Calu3 (cell line): ENCODE measurements at regions not wholly inside any gene's neighbourhood (a gene's known extent, or its start where the extent isn't known, plus 50 kb on each side); places are given as distances from the start of the nearest gene placed in this dataset.

Experiments used
- BruUV-seq: library from RNA; stranded (reverse); fragments of 400-500 nt; replicated peaks from 2 replicates; lab custom pipeline; 2021; lab: Mats Ljungman, UMichigan
- CTCF ChIA-PET: fragments of 300-600 bp; sonication (Branson Sonifier 250); formaldehyde crosslinking; loops from one replicate; lab custom pipeline; 2022; ENCODE audit warnings: antibody characterized with exemption; lab: Charles Lee
- DNase-seq: peaks from one replicate; pipeline ENCODE4 v3.0.0; 2022
- H3K27ac Mint-ChIP-seq: one replicate; pipeline ENCODE4 v1.8.0; 2022; ENCODE audit warnings: mixed read lengths; ENCODE audit not compliant: unreplicated experiment
- H3K27me3 Mint-ChIP-seq: one replicate; pipeline ENCODE4 v1.8.0; 2022; ENCODE audit warnings: mixed read lengths; ENCODE audit not compliant: unreplicated experiment
- H3K36me3 Mint-ChIP-seq: one replicate; pipeline ENCODE4 v1.8.0; 2022; ENCODE audit warnings: mild to moderate bottlenecking, moderate library complexity, mixed read lengths; ENCODE audit not compliant: insufficient read depth, unreplicated experiment
- H3K4me1 Mint-ChIP-seq: one replicate; pipeline ENCODE4 v1.8.0; 2022; ENCODE audit warnings: mild to moderate bottlenecking, low read depth, mixed read lengths; ENCODE audit not compliant: unreplicated experiment
- H3K4me3 Mint-ChIP-seq: one replicate; pipeline ENCODE4 v1.8.0; 2022; ENCODE audit warnings: mild to moderate bottlenecking, low read depth, moderate library complexity, mixed read lengths; ENCODE audit not compliant: unreplicated experiment
- H3K9me3 Mint-ChIP-seq: one replicate; pipeline ENCODE4 v1.8.0; 2022; ENCODE audit warnings: low read depth, mixed read lengths; ENCODE audit not compliant: unreplicated experiment
- intact Hi-C: fragments of 100-400 bp; cut with micrococcal nuclease; formaldehyde crosslinking; loops from one replicate; pipeline ENCODE4 v1.10.0; 2022; ENCODE audit not compliant: unreplicated experiment
- TF ChIP-seq, protein P1 (sequence below): fragments of 200-600 bp; IDR thresholded peaks from one replicate; pipeline ENCODE4 v1.8.0; 2022; ENCODE audit warnings: antibody characterized with exemption; ENCODE audit not compliant: unreplicated experiment

DNA sequence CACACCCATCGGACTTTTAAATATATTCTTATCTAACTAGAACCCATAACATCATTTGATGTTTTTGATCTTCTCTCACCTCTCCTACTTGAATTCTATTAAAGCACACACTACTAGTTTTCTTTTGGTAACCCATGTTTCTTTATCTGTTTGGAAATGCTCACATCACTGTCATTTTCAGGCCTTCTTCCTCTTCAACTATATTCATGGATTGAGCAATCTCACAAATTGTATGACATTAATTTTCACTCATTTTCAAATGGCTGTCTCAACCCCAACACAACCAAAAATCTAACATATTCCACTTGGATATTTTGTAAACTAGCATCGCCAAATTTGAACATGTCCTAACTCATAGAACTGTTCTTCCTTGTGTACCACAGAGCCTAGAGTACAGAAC, 488.0 kb upstream of the SEMA3A start:
- H3K4me1 Mint-ChIP-seq = peaks cover 16% of the 10 kb centered on the region
- CTCF ChIA-PET = no interaction called here
- TF ChIP-seq, protein P1, sequence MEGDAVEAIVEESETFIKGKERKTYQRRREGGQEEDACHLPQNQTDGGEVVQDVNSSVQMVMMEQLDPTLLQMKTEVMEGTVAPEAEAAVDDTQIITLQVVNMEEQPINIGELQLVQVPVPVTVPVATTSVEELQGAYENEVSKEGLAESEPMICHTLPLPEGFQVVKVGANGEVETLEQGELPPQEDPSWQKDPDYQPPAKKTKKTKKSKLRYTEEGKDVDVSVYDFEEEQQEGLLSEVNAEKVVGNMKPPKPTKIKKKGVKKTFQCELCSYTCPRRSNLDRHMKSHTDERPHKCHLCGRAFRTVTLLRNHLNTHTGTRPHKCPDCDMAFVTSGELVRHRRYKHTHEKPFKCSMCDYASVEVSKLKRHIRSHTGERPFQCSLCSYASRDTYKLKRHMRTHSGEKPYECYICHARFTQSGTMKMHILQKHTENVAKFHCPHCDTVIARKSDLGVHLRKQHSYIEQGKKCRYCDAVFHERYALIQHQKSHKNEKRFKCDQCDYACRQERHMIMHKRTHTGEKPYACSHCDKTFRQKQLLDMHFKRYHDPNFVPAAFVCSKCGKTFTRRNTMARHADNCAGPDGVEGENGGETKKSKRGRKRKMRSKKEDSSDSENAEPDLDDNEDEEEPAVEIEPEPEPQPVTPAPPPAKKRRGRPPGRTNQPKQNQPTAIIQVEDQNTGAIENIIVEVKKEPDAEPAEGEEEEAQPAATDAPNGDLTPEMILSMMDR = no peak

DNA sequence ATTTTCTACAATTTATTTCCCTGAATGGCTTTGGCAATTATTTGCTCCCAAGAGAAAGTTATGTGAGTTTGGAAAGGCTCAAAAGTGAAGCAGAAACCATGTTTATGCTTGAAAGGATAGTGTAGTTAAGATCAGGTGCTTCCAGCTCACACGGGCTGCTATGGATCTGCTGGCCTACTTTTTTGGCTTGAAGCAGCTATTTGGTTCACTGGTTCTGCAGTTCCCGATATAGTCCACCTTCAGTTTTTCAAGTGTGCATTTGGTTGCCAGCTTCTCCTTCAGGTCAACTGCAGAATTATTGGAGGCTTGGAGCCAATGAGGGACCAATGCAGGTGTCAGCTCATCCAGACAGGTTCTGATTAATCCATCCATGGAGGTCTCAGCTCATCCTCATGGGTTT, 484.3 kb upstream of the SEMA3A start:
- CTCF ChIA-PET = no interaction called here
- Mint-ChIP-seq H3K27ac (no peak overlapping the region), H3K4me3 (no peak overlapping the region), H3K4me1 (peaks cover 16% of the 10 kb centered on the region), H3K36me3 (no peaks in the 10 kb centered on the region), H3K27me3 (no peaks in the 10 kb centered on the region), H3K9me3 (no peaks in the 10 kb centered on the region)
- DNase-seq = no peak
- TF ChIP-seq, protein P1 = no peak
- intact Hi-C loops = no loop called here
- no TSS peak for BruUV-seq

More for the DNA sequence above, 488.0 kb upstream of the SEMA3A start:
- Mint-ChIP-seq H3K27ac (no peak overlapping the region), H3K27me3 (no peaks in the 10 kb centered on the region), H3K4me3 (no peak overlapping the region), H3K36me3 (no peaks in the 10 kb centered on the region), H3K9me3 (no peaks in the 10 kb centered on the region)
- no TSS peak for BruUV-seq
- intact Hi-C loops = no loop called here
- DNase-seq = no peak

DNA sequence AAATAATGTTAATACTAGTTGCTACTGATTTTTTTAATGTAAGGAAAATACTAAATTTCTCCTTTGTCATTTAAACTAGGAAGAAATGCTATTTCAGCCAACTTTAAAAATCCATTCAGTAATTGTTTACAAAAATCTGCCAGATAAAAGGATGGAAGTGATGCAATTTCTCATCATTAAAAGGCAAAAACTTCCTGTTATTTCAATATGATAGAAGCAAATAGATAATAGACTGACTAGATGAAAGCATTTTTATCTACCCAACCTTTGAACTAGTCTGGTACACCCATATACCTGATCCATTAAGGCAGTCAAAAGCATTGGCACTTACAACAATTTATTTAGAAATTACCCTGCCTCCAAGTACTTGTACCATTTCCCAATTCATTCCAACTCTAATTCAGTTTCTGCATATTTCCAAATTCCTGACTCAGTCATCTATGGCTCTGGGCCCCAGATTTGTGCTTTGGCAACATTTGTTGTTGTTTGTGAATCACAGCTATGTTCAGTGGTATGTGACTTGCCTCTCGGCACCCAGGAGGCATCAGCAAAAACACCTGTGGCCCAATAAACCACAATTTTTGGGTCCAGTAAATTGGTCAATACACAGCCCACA, 482.6 kb upstream of the SEMA3A start:
- no TSS peak for BruUV-seq
- no peaks in the 10 kb centered on the region for H3K36me3 Mint-ChIP-seq
- H3K27me3 Mint-ChIP-seq = no peaks in the 10 kb centered on the region
- DNase-seq = no peak
- H3K4me1 Mint-ChIP-seq = peaks cover 21% of the 10 kb centered on the region
- intact Hi-C loops = no loop called here
- CTCF ChIA-PET = no interaction called here
- TF ChIP-seq, protein P1 = no peak
- H3K27ac Mint-ChIP-seq = no peak overlapping the region
- no peaks in the 10 kb centered on the region for H3K9me3 Mint-ChIP-seq
- H3K4me3 Mint-ChIP-seq = no peak overlapping the region

DNA sequence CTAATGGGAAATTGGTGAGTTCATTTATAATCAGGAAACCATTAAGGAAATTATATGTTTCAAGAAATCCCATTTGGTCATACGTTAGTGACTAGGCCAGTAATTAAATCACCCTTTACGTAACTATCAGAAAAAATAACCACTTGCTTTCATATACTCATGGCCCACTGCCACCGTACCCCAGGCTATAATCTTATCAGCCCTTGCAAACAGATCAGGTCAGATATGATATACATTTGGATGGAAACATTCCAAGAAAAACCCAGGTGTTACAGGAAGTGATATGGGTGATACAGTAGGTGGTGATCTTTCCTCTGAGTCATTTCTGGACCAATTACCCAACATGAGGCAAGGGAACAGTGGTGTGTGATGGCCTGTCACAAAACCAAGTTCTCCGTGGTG, 481.0 kb upstream of the SEMA3A start:
- Mint-ChIP-seq H3K27ac (peak overlapping the region; percentile 60), H3K27me3 (no peaks in the 10 kb centered on the region), H3K4me1 (peaks cover 21% of the 10 kb centered on the region), H3K4me3 (no peak overlapping the region), H3K36me3 (no peaks in the 10 kb centered on the region), H3K9me3 (no peaks in the 10 kb centered on the region)
- TF ChIP-seq, protein P1 = no peak
- DNase-seq = peak; percentile 25
- no TSS peak for BruUV-seq
- CTCF ChIA-PET = no interaction called here
- intact Hi-C loops = no loop called here
